COLO668 (cell line): ENCODE measurements at regions not wholly inside any gene's neighbourhood (a gene's known extent, or its start where the extent isn't known, plus 50 kb on each side); places are given as distances from the start of the nearest gene placed in this dataset.
"Not testable (repeated sequence)": the region's sequence is repeated elsewhere in the genome, so short reads cannot be mapped to it uniquely, and the experiment has no call there.

Source experiments
- DNase-seq: peaks from one replicate; lab custom pipeline; 2025; ENCODE audit not compliant: unreplicated experiment; lab: John Stamatoyannopoulos, UW

- DNase-seq: not testable (repeated sequence)
These were observed 1421.7 kb upstream of the PCDH10 start for GRCh38 chr4:131727418-131727817.

- DNase-seq: not testable (repeated sequence)
These were observed 1419.9 kb upstream of the PCDH10 start for GRCh38 chr4:131729205-131729604.

- DNase-seq: not testable (repeated sequence)
These were observed 1419.2 kb upstream of the PCDH10 start for GRCh38 chr4:131729716-131730398.

- not testable (repeated sequence) for DNase-seq
These were observed 1418.5 kb upstream of the PCDH10 start for GRCh38 chr4:131730574-131730973.

DNA sequence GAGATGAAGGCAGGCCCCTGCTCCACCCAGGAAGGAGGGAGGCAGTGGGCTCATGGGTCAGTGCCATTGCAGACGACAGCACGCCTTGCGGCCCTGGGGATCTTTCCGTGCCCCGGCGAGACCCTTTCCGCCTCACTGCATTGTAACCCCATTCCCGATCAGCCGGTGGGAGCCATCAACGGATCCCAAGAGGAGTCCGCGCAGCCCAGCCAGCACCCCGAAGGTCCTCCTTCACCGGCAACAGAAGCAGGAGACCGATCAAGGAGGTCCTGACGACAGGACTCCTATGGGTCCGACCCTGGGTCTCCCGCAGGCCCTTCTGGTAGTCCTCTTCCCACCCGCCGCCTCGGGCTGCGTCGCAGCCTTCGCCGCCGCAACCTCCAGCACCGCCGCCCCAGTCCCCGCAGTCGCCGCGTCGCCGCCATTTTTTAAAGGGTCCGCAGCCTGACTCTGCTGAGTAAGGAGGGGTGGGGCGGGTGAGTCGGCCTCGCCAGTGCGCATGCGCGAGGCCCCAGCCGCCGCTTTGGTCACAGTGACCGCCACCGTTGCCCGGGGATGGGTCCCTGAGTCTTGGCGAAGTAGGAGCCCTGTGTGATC, 1417.0 kb upstream of the PCDH10 start:
- not testable (repeated sequence) for DNase-seq

GRCh38 chr4:131734321-131734720, 1414.8 kb upstream of the PCDH10 start:
- DNase-seq: not testable (repeated sequence)

GRCh38 chr4:131734851-131735385, 1414.2 kb upstream of the PCDH10 start:
- DNase-seq: not testable (repeated sequence)

- DNase-seq: not testable (repeated sequence)
These were observed 1410.1 kb upstream of the PCDH10 start for GRCh38 chr4:131738991-131739390.

DNA sequence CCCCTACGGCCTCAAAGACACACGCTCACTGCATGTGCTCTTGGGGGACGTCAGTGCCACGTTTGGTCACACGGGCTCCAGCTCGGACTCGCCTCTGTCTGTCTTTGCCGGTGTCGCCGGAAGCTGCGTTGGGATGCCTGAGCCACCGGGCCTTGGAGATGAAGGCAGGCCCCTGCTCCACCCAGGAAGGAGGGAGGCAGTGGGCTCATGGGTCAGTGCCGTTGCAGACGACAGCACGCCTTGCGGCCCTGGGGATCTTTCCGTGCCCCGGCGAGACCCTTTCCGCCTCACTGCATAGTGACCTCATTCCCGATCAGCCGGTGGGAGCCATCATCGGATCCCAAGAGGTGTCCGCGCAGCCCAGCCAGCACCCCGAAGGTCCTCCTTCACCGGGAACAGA, 1407.3 kb upstream of the PCDH10 start:
- DNase-seq: not testable (repeated sequence)

- not testable (repeated sequence) for DNase-seq
These were observed 1406.4 kb upstream of the PCDH10 start for GRCh38 chr4:131742536-131743205.

DNA sequence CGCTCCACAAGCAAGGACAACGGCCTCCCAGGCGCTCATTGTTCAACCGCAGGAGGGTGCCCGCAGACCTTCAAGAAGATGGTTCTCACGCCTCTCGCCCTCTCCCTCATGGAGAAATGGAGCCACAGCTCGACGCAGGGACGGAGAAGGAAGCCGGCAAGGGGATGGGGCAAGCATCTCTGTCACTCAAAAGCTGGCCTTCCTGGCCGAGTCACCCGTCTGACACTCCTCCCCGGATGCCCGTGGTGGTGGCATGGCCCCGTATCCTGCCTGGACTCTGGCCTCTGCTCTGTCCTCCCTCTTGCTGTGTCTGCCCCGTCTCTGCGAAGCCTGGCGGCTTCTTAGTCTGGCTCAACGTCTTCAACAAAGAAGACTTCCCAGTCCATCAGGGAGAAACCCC, 1405.7 kb upstream of the PCDH10 start:
- not testable (repeated sequence) for DNase-seq

GRCh38 chr4:131747203-131747602, 1401.9 kb upstream of the PCDH10 start:
- DNase-seq: not testable (repeated sequence)

- not testable (repeated sequence) for DNase-seq
These were observed 1399.9 kb upstream of the PCDH10 start for GRCh38 chr4:131749224-131749623.

DNA sequence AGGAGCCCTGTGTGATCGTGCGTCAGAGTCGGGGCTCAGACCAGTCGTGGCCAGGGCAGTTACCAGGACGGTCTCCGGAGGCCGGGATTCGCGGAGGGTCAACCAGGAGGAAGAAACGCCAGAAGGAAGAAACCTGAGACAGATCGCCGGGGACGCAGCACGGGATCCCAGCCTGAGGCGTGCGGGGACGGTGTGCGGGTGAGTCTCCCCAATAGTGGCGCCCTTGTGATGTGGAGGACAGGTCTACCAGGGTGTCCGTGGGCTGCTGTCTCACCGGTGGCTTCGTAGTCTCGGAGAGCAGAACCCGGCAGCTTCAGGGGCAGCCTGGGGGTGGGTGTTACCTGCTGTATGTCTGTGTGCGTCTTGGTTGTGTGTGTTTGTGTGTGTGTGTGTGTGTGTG, 1399.1 kb upstream of the PCDH10 start:
- not testable (repeated sequence) for DNase-seq

DNA sequence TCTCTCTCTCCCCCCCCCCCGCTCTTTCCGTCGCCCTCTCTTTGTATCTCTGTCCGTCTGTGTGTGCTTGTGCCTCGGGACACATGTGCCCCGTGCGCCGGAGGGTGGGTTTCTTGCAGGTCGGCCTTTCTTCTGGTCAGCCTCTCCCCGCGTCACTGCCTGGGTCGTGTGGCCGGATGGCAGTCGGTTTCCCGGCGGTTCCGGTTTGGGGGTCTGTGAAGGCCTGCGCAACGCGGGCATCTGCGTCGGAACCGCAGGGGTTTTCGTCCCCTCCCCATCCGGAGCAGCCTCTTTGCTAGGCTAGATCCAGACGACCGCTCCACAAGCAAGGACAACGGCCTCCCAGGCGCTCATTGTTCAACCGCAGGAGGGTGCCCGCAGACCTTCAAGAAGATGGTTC, 1398.6 kb upstream of the PCDH10 start:
- not testable (repeated sequence) for DNase-seq

- not testable (repeated sequence) for DNase-seq
These were observed 1386.9 kb upstream of the PCDH10 start for GRCh38 chr4:131762234-131762633.

- DNase-seq: no peak
These were observed 1384.4 kb upstream of the PCDH10 start for GRCh38 chr4:131764730-131765129.

DNA sequence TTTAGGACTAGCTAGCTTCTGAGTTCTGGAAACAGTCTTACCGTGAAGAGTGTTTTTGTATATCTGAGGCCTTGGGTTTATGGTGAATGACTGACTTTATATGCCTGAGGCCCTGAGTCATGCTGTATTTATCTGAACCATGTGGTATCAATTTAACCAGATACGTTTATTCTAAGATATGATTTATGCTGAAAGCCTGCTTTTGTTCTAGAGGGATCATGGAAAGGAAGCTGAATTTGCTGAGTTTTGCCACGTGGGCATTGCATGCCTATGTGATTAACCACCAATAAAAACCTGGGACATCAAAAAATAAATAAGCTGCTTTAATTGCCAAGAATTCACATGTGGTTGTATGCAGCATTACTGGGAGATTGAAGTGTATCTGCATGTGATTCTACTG, 1374.7 kb upstream of the PCDH10 start:
- not testable (repeated sequence) for DNase-seq

- not testable (repeated sequence) for DNase-seq
These were observed 1338.5 kb upstream of the PCDH10 start for GRCh38 chr4:131810565-131810964.
